Ovary (tissue), 7 donors: ENCODE measurements at regions not wholly inside any gene's neighbourhood (a gene's known extent, or its start where the extent isn't known, plus 50 kb on each side); places are given as distances from the start of the nearest gene placed in this dataset.

ENCODE experiments used
- DNase-seq, 5 donors: peaks; one replicate each; pipeline ENCODE4 v3.0.0-alpha.2; 2019 to 2020
- H3K27ac ChIP-seq, 2 donors: fragments of 200-600 bp; one replicate each; pipeline versions ENCODE4 v1.5.1 to v1.8.0; 2019 to 2022
- H3K27me3 ChIP-seq: fragments of 200-600 bp; one replicate; pipeline ENCODE4 v1.8.0; 2022
- H3K36me3 ChIP-seq: fragments of 200-600 bp; sonication (generic); one replicate; pipeline ENCODE4 v1.5.1; 2019
- H3K4me1 ChIP-seq: one replicate; pipeline ENCODE4 v1.8.1; 2013; ENCODE audit warnings: mild to moderate bottlenecking, moderate library complexity; ENCODE audit not compliant: insufficient read depth
- H3K4me3 ChIP-seq: fragments of 200-600 bp; sonication (generic); one replicate; pipeline ENCODE4 v1.5.1; 2017
- H3K9me3 ChIP-seq, 2 donors: fragments of 200-600 bp in 1 of 2; sonication (generic) in 1 of 2; one replicate each; pipeline versions ENCODE4 v1.5.1 to v1.8.1; 2013 to 2019; ENCODE audit warnings: mild to moderate bottlenecking in 1 of 2, moderate library complexity in 1 of 2
- EP300 ChIP-seq: sonication (generic); formaldehyde crosslinking; IDR thresholded peaks from one replicate; pipeline ENCODE4 v1.6.1; 2017; ENCODE audit warnings: antibody characterized with exemption
- POLR2A ChIP-seq: fragments of 450-650 bp; IDR thresholded peaks from one replicate; pipeline ENCODE4 v1.6.1; 2017; ENCODE audit warnings: antibody characterized with exemption, mild to moderate bottlenecking, moderate library complexity
- WGBS, 3 donors: extraction: QIAGEN DNeasy Blood & Tissue Kit in 1 of 3; methylation state at CpG; one replicate each; pipeline versions ENCODE4 v1.1.5 to v1.1.7; 2013 to 2017; 5-methylcytosine and 5-hydroxymethylcytosine counted together
- intact Hi-C, 4 donors: fragments of 100-400 bp; cut with DNase I; formaldehyde crosslinking; loops; one replicate each; pipeline versions ENCODE4 v1.11.0 to v1.15.1; 2022 to 2023
- TF ChIP-seq, protein P1 (sequence below), 3 donors: fragments of 450-650 bp in 2 of 3; fragments of 200-600 bp in 1 of 3; IDR thresholded peaks; one replicate each; pipeline versions ENCODE4 v1.5.1 to v1.8.0; 2016 to 2022; ENCODE audit warnings: antibody characterized with exemption in 3 of 3, mild to moderate bottlenecking in 1 of 3
- donor health status: DM: no; HTN: no; CAD: no; lungs with moderate emphysema.
- donor health status: DM: no; HTN: no; CAD: no.
- donor health status: Bipolar disorder and iron deficiency.
- donor health status: DM: no; HTN: no; CAD: no.
- donor health status: DM: yes; HTN: yes; CAD: no.

DNA sequence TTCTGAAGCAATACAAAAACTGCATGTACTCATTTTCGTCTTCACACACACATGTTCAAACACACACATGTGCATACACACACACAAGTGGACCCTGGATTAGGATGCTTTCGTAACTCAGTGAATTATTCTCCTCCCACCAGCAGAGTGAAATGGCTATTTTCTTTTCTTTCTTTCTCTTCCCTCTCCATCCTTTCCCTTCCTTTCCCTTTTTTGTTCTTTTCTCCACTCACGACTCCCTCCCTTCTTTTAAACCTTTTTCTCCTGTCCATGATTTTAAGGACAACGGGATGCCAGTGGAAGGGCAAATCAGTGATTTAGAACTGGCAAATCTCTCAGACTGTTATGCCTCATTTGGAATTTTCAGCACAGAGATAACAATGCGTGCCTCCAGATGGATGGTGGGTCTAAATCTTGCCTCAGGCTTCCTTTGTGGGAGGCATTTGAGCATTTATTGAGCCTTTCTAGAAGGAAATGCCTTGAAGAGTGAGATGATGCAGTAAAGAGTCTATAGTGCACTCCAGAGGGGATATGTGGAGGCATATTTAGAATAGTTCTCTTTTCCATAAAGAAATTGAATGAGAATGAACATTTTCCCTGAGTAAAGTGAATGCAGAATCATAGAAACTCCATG, 130.4 kb upstream of the SLC7A14 start:
- TF ChIP-seq POLR2A (no peak), EP300 (no peak)
- TF ChIP-seq, protein P1, sequence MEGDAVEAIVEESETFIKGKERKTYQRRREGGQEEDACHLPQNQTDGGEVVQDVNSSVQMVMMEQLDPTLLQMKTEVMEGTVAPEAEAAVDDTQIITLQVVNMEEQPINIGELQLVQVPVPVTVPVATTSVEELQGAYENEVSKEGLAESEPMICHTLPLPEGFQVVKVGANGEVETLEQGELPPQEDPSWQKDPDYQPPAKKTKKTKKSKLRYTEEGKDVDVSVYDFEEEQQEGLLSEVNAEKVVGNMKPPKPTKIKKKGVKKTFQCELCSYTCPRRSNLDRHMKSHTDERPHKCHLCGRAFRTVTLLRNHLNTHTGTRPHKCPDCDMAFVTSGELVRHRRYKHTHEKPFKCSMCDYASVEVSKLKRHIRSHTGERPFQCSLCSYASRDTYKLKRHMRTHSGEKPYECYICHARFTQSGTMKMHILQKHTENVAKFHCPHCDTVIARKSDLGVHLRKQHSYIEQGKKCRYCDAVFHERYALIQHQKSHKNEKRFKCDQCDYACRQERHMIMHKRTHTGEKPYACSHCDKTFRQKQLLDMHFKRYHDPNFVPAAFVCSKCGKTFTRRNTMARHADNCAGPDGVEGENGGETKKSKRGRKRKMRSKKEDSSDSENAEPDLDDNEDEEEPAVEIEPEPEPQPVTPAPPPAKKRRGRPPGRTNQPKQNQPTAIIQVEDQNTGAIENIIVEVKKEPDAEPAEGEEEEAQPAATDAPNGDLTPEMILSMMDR (IDR thresholded peaks at IDR 0.05) = no peak
- Histone ChIP-seq H3K4me1 (peaks cover 1% of the 10 kb centered on the region), H3K27ac (no peak overlapping the region), H3K9me3 (no peaks in the 10 kb centered on the region), H3K36me3 (no peaks in the 10 kb centered on the region), H3K27me3 (no peaks in the 10 kb centered on the region), H3K4me3 (no peak overlapping the region)
- DNase-seq = no peak
- intact Hi-C loops = no loop called here
- WGBS, 3 donors = 70 to 72% (median 71%) methylated on average over 5 of the region's 5 CpGs

DNA sequence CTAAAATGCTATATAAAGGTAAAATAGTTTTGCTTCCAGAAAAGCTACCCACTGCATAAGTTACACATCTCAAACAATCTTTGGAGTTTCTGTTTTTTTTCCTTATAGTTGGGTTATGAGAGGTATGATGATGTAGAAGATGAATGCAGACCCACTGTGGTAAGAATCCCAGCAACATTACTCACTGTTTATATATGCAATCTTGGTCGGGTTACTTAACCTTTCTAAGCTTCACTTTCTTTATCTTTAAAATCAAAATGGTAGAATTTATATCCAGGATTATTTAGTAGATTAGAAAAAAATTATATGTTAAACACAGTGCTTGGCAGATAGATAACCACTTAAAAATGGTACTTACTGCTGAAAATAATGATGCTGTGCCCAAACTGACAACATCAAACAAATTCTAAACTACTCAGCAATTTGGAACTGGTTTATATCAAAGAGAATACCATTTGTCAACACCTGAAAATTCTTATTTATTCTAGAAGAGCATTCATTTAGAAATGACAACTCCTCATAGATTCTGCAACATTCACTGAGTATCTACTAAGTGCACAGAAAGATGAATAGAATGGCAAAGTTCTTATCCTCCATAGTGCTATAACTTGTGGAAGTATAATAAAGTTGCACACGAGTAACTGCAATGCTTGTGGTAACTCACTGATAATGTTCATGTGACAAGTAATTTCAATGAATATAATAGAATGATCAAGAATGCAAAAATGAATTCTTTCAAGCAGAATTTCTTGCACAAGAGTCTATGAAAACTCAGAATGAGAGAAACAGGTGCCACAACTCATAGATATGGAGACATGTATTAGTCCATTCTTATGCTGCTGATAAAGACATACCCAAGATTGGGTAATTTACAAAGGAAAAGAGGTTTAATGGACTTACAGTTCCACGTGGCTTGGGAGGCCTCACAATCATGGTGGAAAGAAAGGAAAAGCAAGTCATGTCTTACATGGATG, 129.0 kb upstream of the SLC7A14 start:
- DNase-seq = no peak
- Histone ChIP-seq H3K9me3 (peaks cover 0 to 3% of the 10 kb centered on the region in 2 donors), H3K27ac (no peak overlapping the region), H3K27me3 (no peaks in the 10 kb centered on the region), H3K36me3 (no peaks in the 10 kb centered on the region), H3K4me1 (peaks cover 1% of the 10 kb centered on the region), H3K4me3 (no peak overlapping the region)
- WGBS, 3 donors = 75 to 76% (median 75%) methylated on average over 3 of the region's 3 CpGs
- intact Hi-C loops = no loop called here
- no peak for TF ChIP-seq POLR2A
- TF ChIP-seq EP300 = no peak
- TF ChIP-seq, protein P1 (IDR thresholded peaks at IDR 0.05) = no peak

DNA sequence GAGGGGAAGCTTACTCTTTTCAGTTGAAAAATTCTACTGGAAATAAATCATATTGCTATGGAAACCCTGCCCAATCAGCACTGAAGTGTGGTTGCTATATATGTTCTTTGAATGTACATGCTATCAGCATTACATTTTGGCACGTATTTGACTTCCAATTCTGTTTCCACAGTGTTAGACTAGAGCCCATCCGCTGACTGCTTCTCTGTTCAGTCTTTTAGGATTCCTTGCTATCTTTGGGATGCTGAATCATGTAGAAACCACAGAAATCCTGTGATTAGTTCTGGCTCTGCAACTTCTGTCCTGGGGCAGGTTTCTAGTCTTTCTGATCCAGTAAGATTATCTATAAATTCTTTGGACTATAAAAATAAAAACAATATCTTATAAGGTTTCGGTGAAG, 128.2 kb upstream of the SLC7A14 start:
- Histone ChIP-seq H3K27me3 (no peaks in the 10 kb centered on the region), H3K4me3 (no peak overlapping the region), H3K4me1 (peaks cover 1% of the 10 kb centered on the region), H3K9me3 (peaks cover 0 to 3% of the 10 kb centered on the region in 2 donors), H3K36me3 (no peaks in the 10 kb centered on the region), H3K27ac (no peak overlapping the region)
- WGBS, 3 donors = 85 to 87% (median 86%) methylated on average over 3 of the region's 3 CpGs
- intact Hi-C loops = no loop called here
- TF ChIP-seq POLR2A = no peak
- no peak for TF ChIP-seq EP300
- TF ChIP-seq, protein P1 (IDR thresholded peaks at IDR 0.05) = no peak
- DNase-seq = no peak

DNA sequence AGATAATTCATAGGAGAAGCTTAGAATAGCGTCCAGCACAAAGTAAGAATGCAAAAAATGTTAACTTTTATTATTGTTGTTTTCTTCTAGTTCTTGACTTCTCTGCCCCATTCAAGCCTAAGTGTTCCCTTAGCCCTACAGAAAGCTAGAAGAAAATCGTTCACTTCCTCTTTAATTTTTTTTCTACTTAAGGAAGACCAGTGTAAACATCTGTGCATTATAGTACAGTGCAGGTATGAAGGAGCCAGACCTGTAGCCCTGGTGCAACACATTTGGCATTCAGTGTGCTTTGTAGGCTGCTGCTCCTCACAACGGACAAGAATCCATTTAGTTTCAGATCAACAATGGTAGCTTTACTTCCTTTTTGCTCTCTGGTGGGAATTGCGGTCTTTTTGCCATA, 127.8 kb upstream of the SLC7A14 start:
- H3K9me3 ChIP-seq = peaks cover 0 to 3% of the 10 kb centered on the region in 2 donors
- WGBS, 3 donors = 51 to 60% (median 57%) methylated on average over 4 of the region's 4 CpGs
- intact Hi-C loops = no loop called here

More for the DNA sequence above, 127.8 kb upstream of the SLC7A14 start:
- TF ChIP-seq EP300 (no peak), POLR2A (no peak)
- TF ChIP-seq, protein P1 (IDR thresholded peaks at IDR 0.05) = no peak
- no peak overlapping the region for H3K4me3 ChIP-seq
- H3K4me1 ChIP-seq = peaks cover 1% of the 10 kb centered on the region
- H3K36me3 ChIP-seq = no peaks in the 10 kb centered on the region
- DNase-seq = no peak
- H3K27ac ChIP-seq = no peak overlapping the region
- H3K27me3 ChIP-seq = no peaks in the 10 kb centered on the region
